SK-N-SH (cell line): ENCODE measurements at regions not wholly inside any gene's neighbourhood (a gene's known extent, or its start where the extent isn't known, plus 50 kb on each side); places are given as distances from the start of the nearest gene placed in this dataset.

ENCODE experiments used
- ELF1 ChIP-seq: IDR thresholded peaks from 2 replicates; pipeline ENCODE4 v1.4.0; 2012
- GABPA ChIP-seq: IDR thresholded peaks from 2 replicates; pipeline ENCODE4 v1.4.0; 2012; ENCODE audit warnings: low read depth, mild to moderate bottlenecking
- GATA2 ChIP-seq: sonication (generic); formaldehyde crosslinking; IDR thresholded peaks from 2 replicates; pipeline ENCODE4 v1.5.0; 2020; ENCODE audit warnings: mild to moderate bottlenecking, missing genetic modification reagents
- POLR2AphosphoS5 ChIP-seq: IDR thresholded peaks from 2 replicates; pipeline ENCODE4 v1.6.1; 2012; ENCODE audit warnings: low read depth, low read length
- RAD21 ChIP-seq: IDR thresholded peaks from 2 replicates; pipeline ENCODE4 v1.6.1; 2012; ENCODE audit warnings: mild to moderate bottlenecking, low read length
- RCOR1 ChIP-seq: fragments of 150-350 bp; IDR thresholded peaks from 2 replicates; pipeline ENCODE4 v1.6.1; 2017; ENCODE audit warnings: antibody characterized with exemption, low read length
- TF ChIP-seq, protein P1 (sequence below): IDR thresholded peaks from 2 replicates; pipeline ENCODE4 v1.4.0; 2012; ENCODE audit warnings: low read depth, borderline replicate concordance
- TF ChIP-seq, protein P2 (sequence below): IDR thresholded peaks from 2 replicates; pipeline ENCODE4 v1.6.1; 2012; ENCODE audit warnings: mild to moderate bottlenecking, low read depth, low read length, moderate library complexity
- TF ChIP-seq, protein P3 (sequence below): fragments of 200-600 bp; sonication (generic); IDR thresholded peaks from 2 replicates; pipeline ENCODE4 v1.6.1; 2017; ENCODE audit warnings: antibody characterized with exemption, mild to moderate bottlenecking, moderate library complexity

DNA sequence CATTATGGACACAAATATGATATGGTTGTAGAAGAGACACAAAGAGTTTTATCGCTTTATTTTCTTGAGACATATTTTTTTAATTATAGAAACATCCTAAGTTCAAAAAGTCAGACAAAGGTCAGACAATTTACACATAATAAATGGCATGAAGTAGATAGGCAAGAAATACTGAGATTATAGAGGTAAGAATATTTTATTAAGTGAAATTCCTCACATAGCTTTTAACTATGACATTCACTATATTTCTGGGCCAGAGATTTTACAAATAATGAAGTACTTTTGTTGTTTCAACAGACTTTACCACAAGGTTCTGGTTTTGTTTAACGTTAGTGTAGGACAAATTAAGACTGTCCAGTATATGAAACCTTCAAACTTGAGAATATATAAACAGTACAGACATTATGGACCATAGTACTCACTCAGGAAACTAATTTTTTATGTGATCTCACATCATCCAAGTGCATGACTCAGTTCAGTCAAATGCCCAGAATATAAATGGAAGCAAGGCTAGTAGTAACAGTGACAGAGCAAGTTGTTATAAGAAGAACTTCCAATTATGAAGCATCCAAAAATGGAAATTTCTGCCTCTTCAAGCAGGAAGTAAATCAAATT lies 394.8 kb downstream of the KCNJ2 start:
- no peak for TF ChIP-seq POLR2AphosphoS5
- TF ChIP-seq, protein P1, sequence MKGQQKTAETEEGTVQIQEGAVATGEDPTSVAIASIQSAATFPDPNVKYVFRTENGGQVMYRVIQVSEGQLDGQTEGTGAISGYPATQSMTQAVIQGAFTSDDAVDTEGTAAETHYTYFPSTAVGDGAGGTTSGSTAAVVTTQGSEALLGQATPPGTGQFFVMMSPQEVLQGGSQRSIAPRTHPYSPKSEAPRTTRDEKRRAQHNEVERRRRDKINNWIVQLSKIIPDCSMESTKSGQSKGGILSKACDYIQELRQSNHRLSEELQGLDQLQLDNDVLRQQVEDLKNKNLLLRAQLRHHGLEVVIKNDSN = no peak
- no peak for TF ChIP-seq RAD21
- TF ChIP-seq GATA2 (CRISPR knock-in tag) = no peak
- TF ChIP-seq, protein P2, sequence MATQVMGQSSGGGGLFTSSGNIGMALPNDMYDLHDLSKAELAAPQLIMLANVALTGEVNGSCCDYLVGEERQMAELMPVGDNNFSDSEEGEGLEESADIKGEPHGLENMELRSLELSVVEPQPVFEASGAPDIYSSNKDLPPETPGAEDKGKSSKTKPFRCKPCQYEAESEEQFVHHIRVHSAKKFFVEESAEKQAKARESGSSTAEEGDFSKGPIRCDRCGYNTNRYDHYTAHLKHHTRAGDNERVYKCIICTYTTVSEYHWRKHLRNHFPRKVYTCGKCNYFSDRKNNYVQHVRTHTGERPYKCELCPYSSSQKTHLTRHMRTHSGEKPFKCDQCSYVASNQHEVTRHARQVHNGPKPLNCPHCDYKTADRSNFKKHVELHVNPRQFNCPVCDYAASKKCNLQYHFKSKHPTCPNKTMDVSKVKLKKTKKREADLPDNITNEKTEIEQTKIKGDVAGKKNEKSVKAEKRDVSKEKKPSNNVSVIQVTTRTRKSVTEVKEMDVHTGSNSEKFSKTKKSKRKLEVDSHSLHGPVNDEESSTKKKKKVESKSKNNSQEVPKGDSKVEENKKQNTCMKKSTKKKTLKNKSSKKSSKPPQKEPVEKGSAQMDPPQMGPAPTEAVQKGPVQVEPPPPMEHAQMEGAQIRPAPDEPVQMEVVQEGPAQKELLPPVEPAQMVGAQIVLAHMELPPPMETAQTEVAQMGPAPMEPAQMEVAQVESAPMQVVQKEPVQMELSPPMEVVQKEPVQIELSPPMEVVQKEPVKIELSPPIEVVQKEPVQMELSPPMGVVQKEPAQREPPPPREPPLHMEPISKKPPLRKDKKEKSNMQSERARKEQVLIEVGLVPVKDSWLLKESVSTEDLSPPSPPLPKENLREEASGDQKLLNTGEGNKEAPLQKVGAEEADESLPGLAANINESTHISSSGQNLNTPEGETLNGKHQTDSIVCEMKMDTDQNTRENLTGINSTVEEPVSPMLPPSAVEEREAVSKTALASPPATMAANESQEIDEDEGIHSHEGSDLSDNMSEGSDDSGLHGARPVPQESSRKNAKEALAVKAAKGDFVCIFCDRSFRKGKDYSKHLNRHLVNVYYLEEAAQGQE = no peak
- TF ChIP-seq GABPA = no peak
- TF ChIP-seq, protein P3, sequence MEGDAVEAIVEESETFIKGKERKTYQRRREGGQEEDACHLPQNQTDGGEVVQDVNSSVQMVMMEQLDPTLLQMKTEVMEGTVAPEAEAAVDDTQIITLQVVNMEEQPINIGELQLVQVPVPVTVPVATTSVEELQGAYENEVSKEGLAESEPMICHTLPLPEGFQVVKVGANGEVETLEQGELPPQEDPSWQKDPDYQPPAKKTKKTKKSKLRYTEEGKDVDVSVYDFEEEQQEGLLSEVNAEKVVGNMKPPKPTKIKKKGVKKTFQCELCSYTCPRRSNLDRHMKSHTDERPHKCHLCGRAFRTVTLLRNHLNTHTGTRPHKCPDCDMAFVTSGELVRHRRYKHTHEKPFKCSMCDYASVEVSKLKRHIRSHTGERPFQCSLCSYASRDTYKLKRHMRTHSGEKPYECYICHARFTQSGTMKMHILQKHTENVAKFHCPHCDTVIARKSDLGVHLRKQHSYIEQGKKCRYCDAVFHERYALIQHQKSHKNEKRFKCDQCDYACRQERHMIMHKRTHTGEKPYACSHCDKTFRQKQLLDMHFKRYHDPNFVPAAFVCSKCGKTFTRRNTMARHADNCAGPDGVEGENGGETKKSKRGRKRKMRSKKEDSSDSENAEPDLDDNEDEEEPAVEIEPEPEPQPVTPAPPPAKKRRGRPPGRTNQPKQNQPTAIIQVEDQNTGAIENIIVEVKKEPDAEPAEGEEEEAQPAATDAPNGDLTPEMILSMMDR = no peak
- no peak for TF ChIP-seq RCOR1
- no peak for TF ChIP-seq ELF1
